ENCODE measurements at regions not wholly inside any gene's neighbourhood (a gene's known extent, or its start where the extent isn't known, plus 50 kb on each side); places are given as distances from the start of the nearest gene placed in this dataset.

- TF ChIP-seq, protein P1, sequence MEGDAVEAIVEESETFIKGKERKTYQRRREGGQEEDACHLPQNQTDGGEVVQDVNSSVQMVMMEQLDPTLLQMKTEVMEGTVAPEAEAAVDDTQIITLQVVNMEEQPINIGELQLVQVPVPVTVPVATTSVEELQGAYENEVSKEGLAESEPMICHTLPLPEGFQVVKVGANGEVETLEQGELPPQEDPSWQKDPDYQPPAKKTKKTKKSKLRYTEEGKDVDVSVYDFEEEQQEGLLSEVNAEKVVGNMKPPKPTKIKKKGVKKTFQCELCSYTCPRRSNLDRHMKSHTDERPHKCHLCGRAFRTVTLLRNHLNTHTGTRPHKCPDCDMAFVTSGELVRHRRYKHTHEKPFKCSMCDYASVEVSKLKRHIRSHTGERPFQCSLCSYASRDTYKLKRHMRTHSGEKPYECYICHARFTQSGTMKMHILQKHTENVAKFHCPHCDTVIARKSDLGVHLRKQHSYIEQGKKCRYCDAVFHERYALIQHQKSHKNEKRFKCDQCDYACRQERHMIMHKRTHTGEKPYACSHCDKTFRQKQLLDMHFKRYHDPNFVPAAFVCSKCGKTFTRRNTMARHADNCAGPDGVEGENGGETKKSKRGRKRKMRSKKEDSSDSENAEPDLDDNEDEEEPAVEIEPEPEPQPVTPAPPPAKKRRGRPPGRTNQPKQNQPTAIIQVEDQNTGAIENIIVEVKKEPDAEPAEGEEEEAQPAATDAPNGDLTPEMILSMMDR (IDR thresholded peaks at IDR 0.05; ENCODE audit: borderline replicate concordance, extremely low read depth, low read length, poor library complexity, severe bottlenecking) = no peak
- TF ChIP-seq EZH2 (IDR thresholded peaks at IDR 0.05; ENCODE audit: borderline replicate concordance, low read depth, low read length, severe bottlenecking) = no peak
Observed at GRCh38 chr20:4320291-4320690, 71.2 kb upstream of the ADRA1D start.

Measured in DND-41 (cell line).